IMR-90 (cell line): ENCODE measurements at regions not wholly inside any gene's neighbourhood (a gene's known extent, or its start where the extent isn't known, plus 50 kb on each side); places are given as distances from the start of the nearest gene placed in this dataset.

Experiments used
- ATAC-seq: fragments of 200-7000 bp; cut with Tn5 transposase; 2 replicates; pipeline ENCODE4 v1.9.1; 2020; ENCODE audit warnings: low read depth, mild to moderate bottlenecking, moderate library complexity
- BruUV-seq: library from RNA; stranded (reverse); fragments of 400-500 nt; replicated peaks from 2 replicates; lab custom pipeline; 2021; lab: Mats Ljungman, UMichigan
- CTCF ChIA-PET: fragments of 300-600 bp; formaldehyde crosslinking; extraction: SDS; loops from one replicate; lab custom pipeline; 2021; ENCODE audit warnings: antibody characterized with exemption; lab: Yijun Ruan, JAX
- POLR2A ChIA-PET: fragments of 300-600 bp; sonication (Branson Sonifier 250); formaldehyde crosslinking; loops from one replicate; lab custom pipeline; 2022; ENCODE audit warnings: antibody characterized with exemption; ENCODE audit not compliant: unreplicated experiment; lab: Charles Lee
- DNase-seq: peaks from one replicate; pipeline ENCODE4 v3.0.0; 2013
- H2AFZ ChIP-seq: replicated peaks from 2 replicates; pipeline ENCODE3; 2013; ENCODE audit warnings: low read length, mild to moderate bottlenecking; ENCODE audit not compliant: poor library complexity
- H2AK5ac ChIP-seq: 2 replicates; pipeline ENCODE4 v1.6.1; 2013; ENCODE audit warnings: low read depth, low read length, inconsistent platforms
- H2AK9ac ChIP-seq: replicated peaks from 2 replicates; pipeline ENCODE3; 2013; ENCODE audit warnings: mild to moderate bottlenecking, low read depth, low read length, moderate library complexity; ENCODE audit not compliant: poor library complexity
- H2BK120ac ChIP-seq: 2 replicates; pipeline ENCODE4 v1.6.1; 2013; ENCODE audit warnings: low read depth, low read length, inconsistent platforms
- H2BK15ac ChIP-seq: 3 replicates; pipeline ENCODE4 v1.6.1; 2013; ENCODE audit warnings: low read depth, low read length, inconsistent platforms
- H2BK20ac ChIP-seq: 2 replicates; pipeline ENCODE4 v1.6.1; 2013; ENCODE audit warnings: low read depth, mild to moderate bottlenecking, inconsistent platforms, low read length, moderate library complexity
- H2BK5ac ChIP-seq: 2 replicates; pipeline ENCODE4 v1.6.1; 2013; ENCODE audit warnings: mild to moderate bottlenecking, low read depth, low read length, inconsistent platforms; ENCODE audit not compliant: poor library complexity, severe bottlenecking
- H3K14ac ChIP-seq: replicated peaks from 2 replicates; pipeline ENCODE4 v1.6.1; 2013; ENCODE audit warnings: low read depth, low read length, inconsistent platforms
- H3K18ac ChIP-seq: 2 replicates; pipeline ENCODE4 v1.6.1; 2013; ENCODE audit warnings: low read depth, low read length, control low read depth
- H3K23ac ChIP-seq: 2 replicates; pipeline ENCODE4 v1.6.1; 2013; ENCODE audit warnings: low read depth, low read length, inconsistent platforms
- H3K27ac ChIP-seq: 2 replicates; pipeline ENCODE4 v1.5.1; 2013; ENCODE audit warnings: mild to moderate bottlenecking, control low read depth, low read length; ENCODE audit not compliant: insufficient read depth
- H3K27me3 ChIP-seq: 2 replicates; pipeline ENCODE4 v1.6.1; 2013; ENCODE audit warnings: low read length; ENCODE audit not compliant: control insufficient read depth, insufficient read depth
- H3K36me3 ChIP-seq: 2 replicates; pipeline ENCODE4 v1.6.1; 2013; ENCODE audit warnings: low read length, mixed read lengths; ENCODE audit not compliant: control insufficient read depth, insufficient read depth
- H3K4ac ChIP-seq: 2 replicates; pipeline ENCODE4 v1.6.1; 2013; ENCODE audit warnings: low read depth, low read length, inconsistent platforms
- H3K4me1 ChIP-seq: 2 replicates; pipeline ENCODE4 v1.6.1; 2013; ENCODE audit warnings: low read length, mixed read lengths; ENCODE audit not compliant: control insufficient read depth, insufficient read depth
- H3K4me2 ChIP-seq: 2 replicates; pipeline ENCODE4 v1.6.1; 2013; ENCODE audit warnings: low read depth, mild to moderate bottlenecking, control low read depth, low read length, moderate library complexity
- H3K4me3 ChIP-seq: 2 replicates; pipeline ENCODE4 v1.5.1; 2013; ENCODE audit warnings: low read depth, mild to moderate bottlenecking, control low read depth, low read length, moderate library complexity; ENCODE audit not compliant: insufficient read depth
- H3K56ac ChIP-seq: 2 replicates; pipeline ENCODE4 v1.6.1; 2013; ENCODE audit warnings: low read length, inconsistent platforms; ENCODE audit not compliant: insufficient read depth; ENCODE audit errors: extremely low read depth
- H3K79me1 ChIP-seq, 2 experiments: 2 replicates each; pipeline ENCODE4 v1.6.1; 2013; ENCODE audit warnings: low read length in 2 of 2, inconsistent platforms in 1 of 2, low read depth in 1 of 2
- H3K9ac ChIP-seq: 2 replicates; pipeline ENCODE4 v1.6.1; 2013; ENCODE audit warnings: low read depth, low read length, control low read depth
- H3K9me1 ChIP-seq: 2 replicates; pipeline ENCODE4 v1.6.1; 2013; ENCODE audit warnings: low read length, inconsistent platforms; ENCODE audit not compliant: insufficient read depth
- H3K9me3 ChIP-seq: 2 replicates; pipeline ENCODE4 v1.6.1; 2013; ENCODE audit warnings: low read length; ENCODE audit not compliant: control insufficient read depth, insufficient read depth
- H4K20me1 ChIP-seq: 2 replicates; pipeline ENCODE4 v1.6.1; 2013; ENCODE audit warnings: low read length, inconsistent platforms; ENCODE audit not compliant: insufficient read depth
- H4K5ac ChIP-seq: 2 replicates; pipeline ENCODE4 v1.6.1; 2013; ENCODE audit warnings: mild to moderate bottlenecking, low read depth, low read length, control low read depth
- H4K8ac ChIP-seq, 2 experiments: 2 replicates each; pipeline ENCODE4 v1.6.1; 2013; ENCODE audit warnings: low read depth in 2 of 2, low read length in 2 of 2, control low read depth in 1 of 2, inconsistent platforms in 1 of 2
- H4K91ac ChIP-seq: 2 replicates; pipeline ENCODE4 v1.6.1; 2013; ENCODE audit warnings: low read depth, low read length, inconsistent platforms; ENCODE audit not compliant: insufficient read depth
- BHLHE40 ChIP-seq: fragments of 150-350 bp; IDR thresholded peaks from 2 replicates; pipeline ENCODE4 v1.6.1; 2016; ENCODE audit warnings: mild to moderate bottlenecking, low read depth, low read length
- CEBPB ChIP-seq: IDR thresholded peaks from 2 replicates; pipeline ENCODE4 v1.6.1; 2012; ENCODE audit warnings: low read depth, low read length, improper control_type of control experiment
- CHD1 ChIP-seq: IDR thresholded peaks from 2 replicates; pipeline ENCODE4 v1.6.1; 2012; ENCODE audit warnings: low read depth, low read length, improper control_type of control experiment
- ELK1 ChIP-seq: fragments of 150-350 bp; IDR thresholded peaks from 2 replicates; pipeline ENCODE4 v1.6.1; 2016; ENCODE audit warnings: low read depth, mild to moderate bottlenecking, low read length, moderate library complexity, borderline replicate concordance
- FOS ChIP-seq: fragments of 150-350 bp; IDR thresholded peaks from 2 replicates; pipeline ENCODE4 v1.6.1; 2016; ENCODE audit warnings: low read depth, low read length
- MAFK ChIP-seq: IDR thresholded peaks from 2 replicates; pipeline ENCODE4 v1.6.1; 2012; ENCODE audit warnings: low read depth, low read length, improper control_type of control experiment
- MAZ ChIP-seq: IDR thresholded peaks from 2 replicates; pipeline ENCODE4 v1.6.1; 2012; ENCODE audit warnings: low read depth, mild to moderate bottlenecking, low read length, improper control_type of control experiment, moderate library complexity, borderline replicate concordance
- MXI1 ChIP-seq: IDR thresholded peaks from 2 replicates; pipeline ENCODE4 v1.6.1; 2012; ENCODE audit warnings: low read depth, mild to moderate bottlenecking, low read length, moderate library complexity, borderline replicate concordance
- NFE2L2 ChIP-seq: fragments of 150-350 bp; IDR thresholded peaks from 2 replicates; pipeline ENCODE4 v1.6.1; 2016; ENCODE audit warnings: low read depth, mild to moderate bottlenecking, low read length
- POLR2A ChIP-seq: IDR thresholded peaks from 2 replicates; pipeline ENCODE4 v1.6.1; 2012; ENCODE audit warnings: mild to moderate bottlenecking, low read depth, low read length
- RAD21 ChIP-seq: IDR thresholded peaks from 2 replicates; pipeline ENCODE4 v1.6.1; 2012; ENCODE audit warnings: low read length, improper control_type of control experiment
- RCOR1 ChIP-seq: IDR thresholded peaks from 2 replicates; pipeline ENCODE4 v1.6.1; 2012; ENCODE audit warnings: mild to moderate bottlenecking, low read length, improper control_type of control experiment; ENCODE audit not compliant: insufficient replicate concordance
- RFX5 ChIP-seq: IDR thresholded peaks from 2 replicates; pipeline ENCODE4 v1.8.0; 2012; ENCODE audit warnings: low read depth, mild to moderate bottlenecking, low read length, moderate library complexity
- SMC3 ChIP-seq: fragments of 150-350 bp; IDR thresholded peaks from 2 replicates; pipeline ENCODE4 v1.6.1; 2016; ENCODE audit warnings: low read depth, mild to moderate bottlenecking, antibody characterized with exemption, low read length, moderate library complexity
- WGBS, 2 experiments: methylation state at CpG; one replicate each; pipeline versions ENCODE4 v1.1.5 to v1.1.7; 2013; ENCODE audit warnings: missing lambda C conversion rate in 2 of 2; ENCODE audit not compliant: insufficient read length in 1 of 2; ENCODE audit errors: extremely low coverage in 2 of 2; 5-methylcytosine and 5-hydroxymethylcytosine counted together
- dilution Hi-C: fragments of 300-500 bp; cut with HindIII; formaldehyde crosslinking; loops from one replicate; pipeline ENCODE4 v1.14.3; 2018; ENCODE audit warnings: low sequenced_read_pairs; ENCODE audit not compliant: unreplicated experiment
- in situ Hi-C: fragments of 300-500 bp; cut with MboI; formaldehyde crosslinking; loops from 3 replicates; pipeline ENCODE4 v1.14.3; 2019; ENCODE audit warnings: low sequenced_read_pairs, inconsistent platforms, mixed read lengths
- intact Hi-C: fragments of 100-400 bp; cut with micrococcal nuclease; formaldehyde crosslinking; loops from 2 replicates; pipeline ENCODE4 v1.10.0; 2022
- TF ChIP-seq, protein P1 (sequence below): conservative IDR thresholded peaks from 2 replicates; pipeline ENCODE4 v1.5.1; 2012; ENCODE audit warnings: mild to moderate bottlenecking, low read depth, low read length, improper control_type of control experiment
- TF ChIP-seq, protein P2 (sequence below): fragments of 150-350 bp; IDR thresholded peaks from 2 replicates; pipeline ENCODE4 v1.6.1; 2017; ENCODE audit warnings: mild to moderate bottlenecking, antibody characterized with exemption, low read length, low read depth

GRCh38 chr17:79317916-79318315, 243.3 kb downstream of the ENGASE start:
- no peak for ATAC-seq
- Histone ChIP-seq H2BK20ac (no peak overlapping the region), H3K23ac (no peak overlapping the region), H4K20me1 (no peaks in the 10 kb centered on the region), H3K56ac (no peak overlapping the region), H3K4me2 (no peak overlapping the region), H2AFZ (no peak overlapping the region), H4K91ac (no peak overlapping the region), H4K8ac (no peak overlapping the region), H2AK9ac (no peak overlapping the region), H3K9ac (no peak overlapping the region), H3K9me3 (no peaks in the 10 kb centered on the region), H2AK5ac (no peak overlapping the region), H3K79me1 (no peaks in the 10 kb centered on the region), H2BK15ac (no peak overlapping the region), H3K18ac (no peak overlapping the region), H4K5ac (no peak overlapping the region), H3K27me3 (peaks cover 20% of the 10 kb centered on the region), H3K27ac (no peak overlapping the region), H3K4ac (no peak overlapping the region), H3K9me1 (no peaks in the 10 kb centered on the region), H3K4me3 (no peak overlapping the region), H3K14ac (no peak overlapping the region), H2BK5ac (no peak overlapping the region), H3K36me3 (no peaks in the 10 kb centered on the region), H3K4me1 (no peaks in the 10 kb centered on the region), H2BK120ac (no peak overlapping the region)
- intact Hi-C loops (no loop called here), in situ Hi-C loops (no loop called here), dilution Hi-C loops (no loop called here)
- TF ChIP-seq POLR2A = no peak
- TF ChIP-seq, protein P1, sequence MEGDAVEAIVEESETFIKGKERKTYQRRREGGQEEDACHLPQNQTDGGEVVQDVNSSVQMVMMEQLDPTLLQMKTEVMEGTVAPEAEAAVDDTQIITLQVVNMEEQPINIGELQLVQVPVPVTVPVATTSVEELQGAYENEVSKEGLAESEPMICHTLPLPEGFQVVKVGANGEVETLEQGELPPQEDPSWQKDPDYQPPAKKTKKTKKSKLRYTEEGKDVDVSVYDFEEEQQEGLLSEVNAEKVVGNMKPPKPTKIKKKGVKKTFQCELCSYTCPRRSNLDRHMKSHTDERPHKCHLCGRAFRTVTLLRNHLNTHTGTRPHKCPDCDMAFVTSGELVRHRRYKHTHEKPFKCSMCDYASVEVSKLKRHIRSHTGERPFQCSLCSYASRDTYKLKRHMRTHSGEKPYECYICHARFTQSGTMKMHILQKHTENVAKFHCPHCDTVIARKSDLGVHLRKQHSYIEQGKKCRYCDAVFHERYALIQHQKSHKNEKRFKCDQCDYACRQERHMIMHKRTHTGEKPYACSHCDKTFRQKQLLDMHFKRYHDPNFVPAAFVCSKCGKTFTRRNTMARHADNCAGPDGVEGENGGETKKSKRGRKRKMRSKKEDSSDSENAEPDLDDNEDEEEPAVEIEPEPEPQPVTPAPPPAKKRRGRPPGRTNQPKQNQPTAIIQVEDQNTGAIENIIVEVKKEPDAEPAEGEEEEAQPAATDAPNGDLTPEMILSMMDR = no peak
- TF ChIP-seq BHLHE40 = no peak
- no peak for TF ChIP-seq RFX5
- TF ChIP-seq CHD1 = no peak
- no peak for TF ChIP-seq MAZ
- no peak for TF ChIP-seq RAD21
- TF ChIP-seq FOS = no peak
- TF ChIP-seq ELK1 = no peak
- no peak for TF ChIP-seq CEBPB
- no peak for TF ChIP-seq NFE2L2
- TF ChIP-seq MAFK = no peak
- no peak for TF ChIP-seq MXI1
- no peak for TF ChIP-seq RCOR1
- TF ChIP-seq, protein P2, sequence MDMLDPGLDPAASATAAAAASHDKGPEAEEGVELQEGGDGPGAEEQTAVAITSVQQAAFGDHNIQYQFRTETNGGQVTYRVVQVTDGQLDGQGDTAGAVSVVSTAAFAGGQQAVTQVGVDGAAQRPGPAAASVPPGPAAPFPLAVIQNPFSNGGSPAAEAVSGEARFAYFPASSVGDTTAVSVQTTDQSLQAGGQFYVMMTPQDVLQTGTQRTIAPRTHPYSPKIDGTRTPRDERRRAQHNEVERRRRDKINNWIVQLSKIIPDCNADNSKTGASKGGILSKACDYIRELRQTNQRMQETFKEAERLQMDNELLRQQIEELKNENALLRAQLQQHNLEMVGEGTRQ = no peak
- no peak for TF ChIP-seq SMC3
- no TSS peak for BruUV-seq
- WGBS, 2 experiments = 45% methylated on average over 2 of the region's 5 CpGs; no CpG with 5 or more reads in 1 of the 2 experiments
- no peak for DNase-seq
- POLR2A ChIA-PET = no interaction called here
- CTCF ChIA-PET = no interaction called here
